Parathyroid adenoma (tissue), 2 donors: ENCODE measurements at regions not wholly inside any gene's neighbourhood (a gene's known extent, or its start where the extent isn't known, plus 50 kb on each side); places are given as distances from the start of the nearest gene placed in this dataset.

Source experiments
- H2AFZ ChIP-seq: fragments of 300-600 bp; sonication (generic); one replicate; pipeline ENCODE4 v1.7.0; 2017; ENCODE audit warnings: antibody characterized with exemption, mild to moderate bottlenecking
- H3K27ac ChIP-seq: fragments of 300-600 bp; sonication (generic); one replicate; pipeline ENCODE4 v1.7.0; 2017
- H3K27me3 ChIP-seq: fragments of 300-600 bp; sonication (generic); one replicate; pipeline ENCODE4 v1.7.0; 2017; ENCODE audit warnings: low read length; ENCODE audit not compliant: control insufficient read depth, insufficient read depth
- H3K36me3 ChIP-seq: fragments of 300-600 bp; sonication (generic); one replicate; pipeline ENCODE4 v1.7.0; 2017; ENCODE audit warnings: low read length; ENCODE audit not compliant: control insufficient read depth, insufficient read depth
- H3K4me1 ChIP-seq: fragments of 300-600 bp; sonication (generic); one replicate; pipeline ENCODE4 v1.7.0; 2017; ENCODE audit warnings: control low read depth
- H3K4me2 ChIP-seq: fragments of 300-600 bp; sonication (generic); one replicate; pipeline ENCODE4 v1.7.0; 2017; ENCODE audit warnings: low read length
- H3K4me3 ChIP-seq: fragments of 300-600 bp; sonication (generic); one replicate; pipeline ENCODE4 v1.7.0; 2017; ENCODE audit warnings: low read depth, low read length
- H3K79me2 ChIP-seq: fragments of 300-600 bp; sonication (generic); one replicate; pipeline ENCODE4 v1.7.0; 2017; ENCODE audit warnings: control low read depth
- H3K9ac ChIP-seq: fragments of 300-600 bp; sonication (generic); one replicate; pipeline ENCODE4 v1.7.0; 2017; ENCODE audit warnings: mild to moderate bottlenecking
- H3K9me3 ChIP-seq: fragments of 300-600 bp; sonication (generic); one replicate; pipeline ENCODE4 v1.7.0; 2017; ENCODE audit warnings: low read length; ENCODE audit not compliant: control insufficient read depth
- CTCF ChIP-seq: fragments of 300-600 bp; sonication (generic); IDR thresholded peaks from one replicate; pipeline ENCODE4 v1.7.0; 2017; ENCODE audit warnings: antibody characterized with exemption, mild to moderate bottlenecking
- donor health status: primary hyperparathyroidism.

- no peak overlapping the region for H3K9ac ChIP-seq
- no peak overlapping the region for H3K4me3 ChIP-seq
- no peaks in the 10 kb centered on the region for H3K9me3 ChIP-seq
- no peaks in the 10 kb centered on the region for H3K4me1 ChIP-seq
- H3K27ac ChIP-seq, result no peak overlapping the region
- H3K27me3 ChIP-seq, result no peaks in the 10 kb centered on the region
- no peaks in the 10 kb centered on the region for H3K79me2 ChIP-seq
- no peak overlapping the region for H3K4me2 ChIP-seq
- TF ChIP-seq CTCF, result no peak
- no peaks in the 10 kb centered on the region for H3K36me3 ChIP-seq
- H2AFZ ChIP-seq, result no peak overlapping the region
Observed at GRCh38 chr1:79374397-79374796, 367.9 kb upstream of the ADGRL4 start.

DNA sequence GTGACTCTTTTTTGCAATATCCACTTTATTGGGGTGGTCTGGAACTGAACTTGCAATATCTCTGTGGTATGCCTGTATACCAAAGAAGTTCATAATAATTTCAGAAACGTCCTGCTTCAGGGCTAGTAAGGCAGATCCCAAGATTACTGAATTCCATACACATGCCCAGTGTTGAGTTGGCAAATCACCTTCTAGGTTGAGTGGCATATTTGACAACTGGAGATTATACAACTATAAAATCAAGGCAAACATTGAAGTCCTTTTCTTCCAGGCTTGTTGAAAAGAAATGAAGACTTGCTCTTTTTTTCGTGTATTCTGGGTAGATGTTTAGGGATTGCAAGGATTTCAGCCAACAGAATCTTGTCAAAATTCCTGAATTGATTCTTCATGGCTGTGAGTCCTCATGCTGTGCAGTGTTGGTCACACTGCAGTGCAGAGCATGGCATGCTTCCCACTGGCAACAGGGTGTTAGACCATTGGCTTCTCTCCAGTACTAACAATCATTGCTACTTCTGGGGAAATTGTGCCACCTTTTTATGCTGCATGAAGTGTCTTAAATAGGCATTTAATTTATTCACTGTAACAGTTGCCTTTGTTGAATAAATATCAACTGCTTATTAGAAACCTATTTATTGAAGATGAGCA, 367.1 kb upstream of the ADGRL4 start:
- Histone ChIP-seq H3K36me3 (no peaks in the 10 kb centered on the region), H3K4me2 (no peak overlapping the region), H3K27ac (no peak overlapping the region), H3K9ac (no peak overlapping the region), H3K4me3 (no peak overlapping the region), H3K27me3 (no peaks in the 10 kb centered on the region), H3K79me2 (no peaks in the 10 kb centered on the region), H3K4me1 (no peaks in the 10 kb centered on the region), H3K9me3 (no peaks in the 10 kb centered on the region), H2AFZ (no peak overlapping the region)
- TF ChIP-seq CTCF, result no peak

GRCh38 chr1:79371802-79372201, 365.3 kb upstream of the ADGRL4 start:
- TF ChIP-seq CTCF, result no peak
- Histone ChIP-seq H3K36me3 (no peaks in the 10 kb centered on the region), H3K9ac (no peak overlapping the region), H3K4me1 (no peaks in the 10 kb centered on the region), H3K79me2 (no peaks in the 10 kb centered on the region), H3K9me3 (no peaks in the 10 kb centered on the region), H3K27me3 (no peaks in the 10 kb centered on the region), H3K27ac (no peak overlapping the region), H3K4me3 (no peak overlapping the region), H3K4me2 (no peak overlapping the region), H2AFZ (no peak overlapping the region)

- H3K27ac ChIP-seq, result no peak overlapping the region
- no peak overlapping the region for H3K9ac ChIP-seq
- no peaks in the 10 kb centered on the region for H3K36me3 ChIP-seq
- no peaks in the 10 kb centered on the region for H3K27me3 ChIP-seq
- H3K79me2 ChIP-seq, result no peaks in the 10 kb centered on the region
- H3K9me3 ChIP-seq, result no peaks in the 10 kb centered on the region
- TF ChIP-seq CTCF, result no peak
- H3K4me3 ChIP-seq, result no peak overlapping the region
- no peak overlapping the region for H3K4me2 ChIP-seq
- no peaks in the 10 kb centered on the region for H3K4me1 ChIP-seq
- no peak overlapping the region for H2AFZ ChIP-seq
Observed at GRCh38 chr1:79369091-79369490, 362.6 kb upstream of the ADGRL4 start.

- H3K79me2 ChIP-seq, result no peaks in the 10 kb centered on the region
- TF ChIP-seq CTCF, result no peak
Observed at GRCh38 chr1:79364896-79365295, 358.4 kb upstream of the ADGRL4 start.

More at GRCh38 chr1:79364896-79365295, 358.4 kb upstream of the ADGRL4 start:
- no peaks in the 10 kb centered on the region for H3K4me1 ChIP-seq
- no peaks in the 10 kb centered on the region for H3K9me3 ChIP-seq
- no peak overlapping the region for H2AFZ ChIP-seq
- no peak overlapping the region for H3K4me3 ChIP-seq
- no peak overlapping the region for H3K4me2 ChIP-seq
- H3K27me3 ChIP-seq, result no peaks in the 10 kb centered on the region
- H3K36me3 ChIP-seq, result no peaks in the 10 kb centered on the region
- no peak overlapping the region for H3K9ac ChIP-seq
- no peak overlapping the region for H3K27ac ChIP-seq
